A549 (cell line): ENCODE measurements at regions not wholly inside any gene's neighbourhood (a gene's known extent, or its start where the extent isn't known, plus 50 kb on each side); places are given as distances from the start of the nearest gene placed in this dataset.

ENCODE experiments used
- ATAC-seq, 2 experiments: fragments of 200-7000 bp in 1 of 2; fragments of >200 bp in 1 of 2; cut with Nextera tagmentation in 1 of 2; cut with Tn5 transposase in 1 of 2; 3 replicates each; pipeline versions ENCODE4 v1.8.0 to v1.9.1; 2018 to 2020; ENCODE audit warnings: mild to moderate bottlenecking in 1 of 2, moderate library complexity in 1 of 2
- CTCF ChIA-PET: fragments of 300-600 bp; sonication (Branson Sonifier 250); formaldehyde crosslinking; extraction: SDS; loops from one replicate; lab custom pipeline; 2021; ENCODE audit warnings: antibody characterized with exemption, inconsistent platforms; lab: Yijun Ruan, JAX
- POLR2A ChIA-PET: fragments of 350-600 bp; formaldehyde crosslinking; extraction: SDS; loops from one replicate; lab custom pipeline; 2021; ENCODE audit warnings: antibody characterized with exemption, inconsistent platforms; lab: Yijun Ruan, JAX
- DNase-seq, 2 experiments: peaks; one replicate each; pipeline versions ENCODE4 v3.0.0 to v3.0.0-alpha.2; 2011 to 2016; ENCODE audit warnings: low read depth in 1 of 2, low spot score in 1 of 2
- FAIRE-seq: peaks from 2 replicates; lab custom pipeline; 2011; peaks lifted over from hg19 to GRCh38; lab: Jason Lieb, UNC
- H3K27ac ChIP-seq, 2 experiments: fragments of >200 bp; sonication (Bioruptor Twin); formaldehyde crosslinking; 3 replicates each; pipeline ENCODE4 v1.5.1; 2016 to 2017
- H3K4me1 ChIP-seq: fragments of >200 bp; sonication (Bioruptor Twin); formaldehyde crosslinking; 3 replicates; pipeline ENCODE4 v1.6.1; 2016
- H3K4me2 ChIP-seq: fragments of >200 bp; sonication (Bioruptor Twin); formaldehyde crosslinking; 3 replicates; pipeline ENCODE4 v1.6.1; 2016
- H3K4me3 ChIP-seq: fragments of >200 bp; sonication (Bioruptor Twin); formaldehyde crosslinking; 3 replicates; pipeline ENCODE4 v1.5.1; 2016
- H3K9me3 ChIP-seq: fragments of >200 bp; sonication (Bioruptor Twin); formaldehyde crosslinking; 3 replicates; pipeline ENCODE4 v1.6.1; 2016
- CBX2 ChIP-seq: fragments of 200-600 bp; sonication (generic); IDR thresholded peaks from 2 replicates; pipeline ENCODE4 v1.6.1; 2016; ENCODE audit warnings: low read depth, mild to moderate bottlenecking, borderline replicate concordance
- CEBPB ChIP-seq, 2 experiments: fragments of >200 bp in 1 of 2; sonication (Bioruptor Twin) in 1 of 2; formaldehyde crosslinking in 1 of 2; IDR thresholded peaks; 2 replicates each; pipeline ENCODE4 v1.6.1; 2012 to 2016
- CHD4 ChIP-seq: fragments of 200-600 bp; sonication (generic); IDR thresholded peaks from 2 replicates; pipeline ENCODE4 v1.6.1; 2016; ENCODE audit warnings: antibody characterized with exemption, mild to moderate bottlenecking, borderline replicate concordance
- CTCF ChIP-seq: fragments of >200 bp; sonication (Bioruptor Twin); formaldehyde crosslinking; IDR thresholded peaks from 3 replicates; pipeline ENCODE4 v1.5.1; 2016
- EHF ChIP-seq: fragments of 250-450 bp; sonication (Bioruptor Pico); IDR thresholded peaks from 2 replicates; pipeline ENCODE4 v1.5.0; 2020; ENCODE audit warnings: mild to moderate bottlenecking
- FOSL2 ChIP-seq, 2 experiments: fragments of 450-650 bp in 1 of 2; fragments of >200 bp in 1 of 2; sonication (Bioruptor Twin) in 1 of 2; formaldehyde crosslinking; IDR thresholded peaks; 2 replicates each; pipeline versions ENCODE4 v1.5.0 to v1.6.1; 2016 to 2020; ENCODE audit warnings: mild to moderate bottlenecking in 1 of 2, moderate library complexity in 1 of 2
- GATA3 ChIP-seq: IDR thresholded peaks from 2 replicates; pipeline ENCODE4 v1.6.1; 2012; ENCODE audit warnings: borderline replicate concordance
- KDM1A ChIP-seq: fragments of 200-600 bp; sonication (generic); IDR thresholded peaks from 2 replicates; pipeline ENCODE4 v1.6.1; 2016; ENCODE audit warnings: low read depth, mild to moderate bottlenecking
- MAFK ChIP-seq: fragments of 450-650 bp; IDR thresholded peaks from 2 replicates; pipeline ENCODE4 v1.6.1; 2014; ENCODE audit not compliant: partially characterized antibody
- MYC ChIP-seq: IDR thresholded peaks from 2 replicates; pipeline ENCODE4 v1.6.1; 2012; ENCODE audit warnings: mild to moderate bottlenecking, inconsistent platforms, low read length, improper control_type of control experiment, borderline replicate concordance
- PHF8 ChIP-seq: fragments of 200-600 bp; sonication (generic); IDR thresholded peaks from 2 replicates; pipeline ENCODE4 v1.6.1; 2016; ENCODE audit warnings: low read depth, mild to moderate bottlenecking, antibody characterized with exemption, moderate library complexity, borderline replicate concordance
- RNF2 ChIP-seq: fragments of 200-600 bp; sonication (generic); IDR thresholded peaks from 2 replicates; pipeline ENCODE4 v1.6.1; 2016; ENCODE audit warnings: low read depth, mild to moderate bottlenecking, antibody characterized with exemption, moderate library complexity, borderline replicate concordance
- SMC3 ChIP-seq: fragments of >200 bp; sonication (Bioruptor Twin); formaldehyde crosslinking; IDR thresholded peaks from 3 replicates; pipeline ENCODE4 v1.6.1; 2018; ENCODE audit warnings: inconsistent platforms
- TFCP2L1 ChIP-seq: fragments of 250-450 bp; sonication (Bioruptor Pico); IDR thresholded peaks from 2 replicates; pipeline ENCODE4 v1.5.0; 2021; ENCODE audit warnings: mild to moderate bottlenecking
- WGBS: methylation state at CpG from one replicate; pipeline ENCODE4 v1.1.6; 2017; ENCODE audit errors: missing lambda C conversion rate; 5-methylcytosine and 5-hydroxymethylcytosine counted together
- TF ChIP-seq, protein P1 (sequence below): IDR thresholded peaks from 2 replicates; pipeline ENCODE4 v1.6.1; 2012; ENCODE audit warnings: low read depth, borderline replicate concordance
- TF ChIP-seq, protein P2 (sequence below): fragments of 150-350 bp; IDR thresholded peaks from 2 replicates; pipeline ENCODE4 v1.6.1; 2014; ENCODE audit warnings: low read depth, mild to moderate bottlenecking, low read length

- TF ChIP-seq, protein P1, sequence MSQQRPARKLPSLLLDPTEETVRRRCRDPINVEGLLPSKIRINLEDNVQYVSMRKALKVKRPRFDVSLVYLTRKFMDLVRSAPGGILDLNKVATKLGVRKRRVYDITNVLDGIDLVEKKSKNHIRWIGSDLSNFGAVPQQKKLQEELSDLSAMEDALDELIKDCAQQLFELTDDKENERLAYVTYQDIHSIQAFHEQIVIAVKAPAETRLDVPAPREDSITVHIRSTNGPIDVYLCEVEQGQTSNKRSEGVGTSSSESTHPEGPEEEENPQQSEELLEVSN: no peak
- peak; percentile 52 for TF ChIP-seq CTCF
- TF ChIP-seq GATA3: no peak
These were observed 267.9 kb upstream of the PDE4D start (continued) for GRCh38 chr5:60161340-60161934.

DNA sequence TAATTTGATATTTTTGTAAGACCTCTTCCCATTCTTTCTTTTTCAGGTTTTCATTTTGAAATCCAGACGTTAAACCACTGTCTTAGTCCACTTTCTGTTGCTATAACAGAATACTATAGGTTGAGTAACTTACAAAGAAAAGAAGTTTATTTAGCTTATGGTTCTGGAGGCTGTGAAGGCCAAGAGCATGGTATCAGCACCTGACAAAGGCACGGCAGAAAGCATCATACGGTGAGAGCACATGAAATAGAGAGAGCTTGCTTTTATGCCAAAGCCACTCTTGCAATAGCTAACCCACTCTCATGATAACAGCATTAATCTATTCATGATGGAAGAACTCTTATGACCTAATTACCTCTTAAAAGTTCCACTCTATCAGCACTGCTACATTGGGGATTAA, 255.6 kb upstream of the PDE4D start:
- no peak for FAIRE-seq

GRCh38 chr5:60148366-60148765, 254.8 kb upstream of the PDE4D start:
- no peak overlapping the region for H3K4me3 ChIP-seq
- no peak overlapping the region for H3K27ac ChIP-seq
- no peak overlapping the region for H3K4me2 ChIP-seq
- no peak for FAIRE-seq
- 6% methylated on average over 1 of the region's 1 CpG for WGBS
- ChIA-PET CTCF (interaction anchor here (0.8 kb wide), 1 partner anchor 234 kb away, joined by 3 read pairs; no protein-coding TSS in a partner anchor), POLR2A (no interaction called here)
- TF ChIP-seq FOSL2 (IDR thresholded peaks at IDR 0.05): no peak
- TF ChIP-seq FOSL2 (CRISPR knock-in tag; IDR thresholded peaks at IDR 0.05): 0 out of 2 replicates have a peak, but pooled peaks have one; percentile 17
- TF ChIP-seq TFCP2L1 (CRISPR knock-in tag): no peak
- TF ChIP-seq CEBPB (IDR thresholded peaks at IDR 0.05): no peak
- TF ChIP-seq, protein P2, sequence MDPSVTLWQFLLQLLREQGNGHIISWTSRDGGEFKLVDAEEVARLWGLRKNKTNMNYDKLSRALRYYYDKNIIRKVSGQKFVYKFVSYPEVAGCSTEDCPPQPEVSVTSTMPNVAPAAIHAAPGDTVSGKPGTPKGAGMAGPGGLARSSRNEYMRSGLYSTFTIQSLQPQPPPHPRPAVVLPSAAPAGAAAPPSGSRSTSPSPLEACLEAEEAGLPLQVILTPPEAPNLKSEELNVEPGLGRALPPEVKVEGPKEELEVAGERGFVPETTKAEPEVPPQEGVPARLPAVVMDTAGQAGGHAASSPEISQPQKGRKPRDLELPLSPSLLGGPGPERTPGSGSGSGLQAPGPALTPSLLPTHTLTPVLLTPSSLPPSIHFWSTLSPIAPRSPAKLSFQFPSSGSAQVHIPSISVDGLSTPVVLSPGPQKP: no peak
- no peak for TF ChIP-seq CBX2
- no peak for ATAC-seq
- no peak for DNase-seq
- H3K4me1 ChIP-seq: no peaks in the 10 kb centered on the region
- peaks cover 4% of the 10 kb centered on the region; the same call in 1 of the 3 replicates for H3K9me3 ChIP-seq

More for the DNA sequence above, 255.6 kb upstream of the PDE4D start:
- DNase-seq: no peak
- Histone ChIP-seq H3K9me3 (peaks cover 4% of the 10 kb centered on the region; the same call in 1 of the 3 replicates), H3K27ac (no peak overlapping the region), H3K4me2 (no peak overlapping the region), H3K4me1 (no peaks in the 10 kb centered on the region), H3K4me3 (no peak overlapping the region)
- no peak for TF ChIP-seq TFCP2L1 (CRISPR knock-in tag)
- TF ChIP-seq CHD4: no peak
- no peak for TF ChIP-seq SMC3
- TF ChIP-seq EHF (CRISPR knock-in tag): no peak
- no peak for TF ChIP-seq CBX2
- no peak for TF ChIP-seq MYC
- no peak for TF ChIP-seq RNF2
- TF ChIP-seq MAFK: no peak
- TF ChIP-seq PHF8: no peak
- TF ChIP-seq KDM1A: no peak
- no peak for ATAC-seq
- CTCF ChIA-PET: interaction anchor here (0.8 kb wide), 1 partner anchor 233 kb away, joined by 3 read pairs; no protein-coding TSS in a partner anchor
- WGBS: 42% methylated on average over 3 of the region's 3 CpGs
- POLR2A ChIA-PET: no interaction called here

DNA sequence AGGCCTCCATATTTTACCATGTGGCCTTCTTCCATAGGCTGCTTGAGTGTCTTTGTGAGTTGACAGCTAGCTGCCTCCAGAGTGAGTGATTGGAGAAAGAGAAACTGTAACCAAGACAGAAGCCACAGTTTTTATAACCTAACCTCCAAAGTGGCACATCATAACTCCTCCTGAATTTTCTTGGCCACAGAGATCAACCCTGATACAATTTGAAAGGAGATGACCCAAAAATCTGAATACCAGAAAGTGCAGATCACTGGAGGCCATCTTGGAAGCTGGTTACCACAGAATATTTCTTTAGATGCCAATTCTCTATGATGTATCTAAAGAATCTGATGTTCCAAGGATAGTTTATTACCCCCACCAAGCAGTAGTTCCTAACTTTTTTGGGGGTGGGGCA, 254.3 kb upstream of the PDE4D start:
- CTCF ChIA-PET: interaction anchor here (0.8 kb wide), 1 partner anchor 1021 kb away, joined by 3 read pairs; no protein-coding TSS in a partner anchor
- Histone ChIP-seq H3K4me1 (no peaks in the 10 kb centered on the region), H3K27ac (no peak overlapping the region), H3K4me2 (no peak overlapping the region), H3K4me3 (no peak overlapping the region), H3K9me3 (peaks cover 4% of the 10 kb centered on the region; the same call in 1 of the 3 replicates)
- no peak for DNase-seq
- no peak for ATAC-seq
- POLR2A ChIA-PET: no interaction called here
- FAIRE-seq: no peak
- TF ChIP-seq CTCF: no peak
